HG03135 (cell line): ENCODE measurements at regions not wholly inside any gene's neighbourhood (a gene's known extent, or its start where the extent isn't known, plus 50 kb on each side); places are given as distances from the start of the nearest gene placed in this dataset.
"Not testable (repeated sequence)": the region's sequence is repeated elsewhere in the genome, so short reads cannot be mapped to it uniquely, and the experiment has no call there.

ENCODE experiments used
- ATAC-seq: cut with Tn5 transposase; IDR thresholded peaks from one replicate; pipeline ENCODE4 v1.9.1; 2021; ENCODE audit warnings: mild to moderate bottlenecking, moderate library complexity; ENCODE audit not compliant: unreplicated experiment

- no peak for ATAC-seq
Observed at GRCh38 chr2:21194147-21194546, 70.4 kb downstream of the TDRD15 start.

- no peak for ATAC-seq
Observed at GRCh38 chr2:21194858-21195271, 71.1 kb downstream of the TDRD15 start.

- no peak for ATAC-seq
Observed at GRCh38 chr2:21195326-21195725, 71.6 kb downstream of the TDRD15 start.

DNA sequence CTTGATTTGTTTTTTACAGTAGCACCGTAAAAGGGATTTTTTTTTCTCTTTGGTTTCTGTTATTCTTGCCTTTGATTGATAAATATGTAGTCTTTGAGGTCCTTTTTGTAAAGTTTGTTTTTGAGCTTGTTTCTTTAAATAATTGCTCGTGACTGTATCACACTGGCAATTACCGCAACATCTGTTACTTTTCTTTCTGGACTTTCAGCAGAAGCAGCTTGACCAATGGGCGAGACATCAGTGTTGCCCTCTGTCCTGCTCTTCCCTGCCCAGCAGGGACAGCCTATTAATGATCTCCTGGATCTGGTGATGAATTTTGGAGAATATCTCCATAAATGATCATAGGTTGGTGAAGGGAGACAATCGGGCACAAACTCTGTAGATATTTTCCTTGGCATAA lies 74.9 kb downstream of the TDRD15 start:
- ATAC-seq = no peak

DNA sequence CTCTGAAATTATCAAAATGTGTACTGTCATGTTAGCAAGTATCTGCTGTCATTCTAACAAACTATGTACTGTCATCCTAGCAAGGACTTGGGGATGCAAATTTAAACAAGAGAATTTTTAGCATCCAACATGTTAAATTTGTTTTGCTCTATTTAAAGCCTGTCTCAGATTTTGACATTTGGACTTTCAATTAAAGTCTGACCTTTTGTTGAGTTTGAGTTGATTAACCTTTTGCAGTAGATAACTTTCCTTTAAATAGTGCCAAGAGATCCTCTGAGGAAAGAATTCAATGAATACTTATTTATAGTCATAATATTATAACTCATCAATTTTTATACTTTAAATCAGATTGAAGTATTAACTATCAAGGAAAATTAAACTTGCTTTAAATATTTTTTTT lies 80.2 kb downstream of the TDRD15 start:
- no peak for ATAC-seq

DNA sequence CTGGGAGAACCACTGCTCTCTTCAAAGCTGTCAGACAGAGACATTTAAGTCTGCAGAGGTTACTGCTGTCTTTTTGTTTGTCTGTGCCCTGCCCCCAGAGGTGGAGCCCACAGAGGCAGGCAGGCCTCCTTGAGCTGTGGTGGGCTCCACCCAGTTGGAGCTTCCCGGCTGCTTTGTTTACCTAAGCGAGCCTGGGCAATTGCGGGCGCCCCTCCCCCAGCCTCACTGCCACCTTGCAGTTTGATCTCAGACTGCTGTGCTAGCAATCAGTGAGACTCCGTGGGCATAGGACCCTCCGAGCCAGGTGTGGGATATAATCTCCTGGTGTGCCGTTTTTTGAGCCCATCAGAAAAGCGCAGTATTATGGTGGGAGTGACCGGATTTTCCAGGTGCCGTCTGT lies 90.3 kb downstream of the TDRD15 start:
- not testable (repeated sequence) for ATAC-seq

DNA sequence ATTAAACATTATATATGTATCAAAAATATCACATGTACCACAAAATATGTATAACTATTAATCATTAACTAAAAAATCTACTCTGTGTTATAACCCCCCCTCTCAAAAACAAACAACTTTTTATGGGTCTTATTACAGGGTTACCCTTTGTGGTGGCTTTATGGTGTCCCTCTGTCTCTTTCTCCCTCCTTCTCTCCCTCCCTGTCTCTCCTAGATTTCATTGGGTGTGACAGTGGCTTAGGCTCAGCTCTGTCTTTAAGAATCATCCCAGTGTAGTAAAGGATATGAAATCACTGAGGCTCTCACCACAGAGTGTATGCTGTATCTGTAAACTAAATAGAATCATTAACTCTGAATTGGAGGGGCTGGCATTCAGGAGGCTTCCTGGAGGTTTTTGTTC lies 93.7 kb downstream of the TDRD15 start:
- ATAC-seq = no peak

GRCh38 chr2:21220930-21221329 lies 97.2 kb downstream of the TDRD15 start:
- ATAC-seq = no peak

- no peak for ATAC-seq
Observed at GRCh38 chr2:21223618-21224017, 99.8 kb downstream of the TDRD15 start.

- no peak for ATAC-seq
Observed at GRCh38 chr2:21228041-21228895, 104.5 kb downstream of the TDRD15 start.

DNA sequence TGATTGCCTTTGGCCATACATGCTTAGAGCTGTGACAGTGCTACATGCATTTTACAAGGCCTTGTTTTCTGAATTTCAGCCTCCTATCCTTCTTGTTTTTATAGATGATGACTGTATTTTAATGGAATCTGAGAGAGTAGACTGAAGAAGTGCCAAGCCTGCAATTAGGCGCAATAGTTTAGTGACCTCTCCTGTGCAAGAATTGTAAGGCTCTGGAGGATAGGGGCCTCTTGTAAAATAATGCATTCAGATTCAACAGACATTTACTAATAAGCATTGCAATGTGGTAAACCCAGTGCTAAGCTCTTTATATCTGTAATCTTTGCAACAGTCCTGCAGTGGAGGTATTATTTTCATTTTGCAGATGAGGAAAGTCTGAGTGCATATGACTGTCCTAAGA lies 105.5 kb downstream of the TDRD15 start:
- ATAC-seq = no peak

DNA sequence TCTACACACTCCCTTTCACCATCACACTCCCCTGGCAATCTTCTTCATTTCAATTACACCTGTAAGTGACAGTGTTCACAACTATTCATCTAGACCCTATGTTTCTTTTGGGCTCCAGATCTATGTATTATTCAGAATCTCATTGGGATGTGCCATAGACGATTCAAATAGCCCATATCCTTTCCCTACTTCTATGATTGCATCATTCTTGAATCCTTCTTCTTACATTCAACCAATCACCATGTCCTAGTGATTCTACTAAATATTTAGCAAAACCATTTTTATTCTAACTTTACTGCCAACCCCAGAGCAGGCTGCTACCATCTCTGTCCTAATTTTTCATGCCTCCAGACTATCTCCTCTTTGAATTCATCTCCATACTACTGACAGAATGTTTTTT lies 106.4 kb downstream of the TDRD15 start:
- ATAC-seq = no peak

GRCh38 chr2:21231985-21232384 lies 108.2 kb downstream of the TDRD15 start:
- ATAC-seq = no peak

DNA sequence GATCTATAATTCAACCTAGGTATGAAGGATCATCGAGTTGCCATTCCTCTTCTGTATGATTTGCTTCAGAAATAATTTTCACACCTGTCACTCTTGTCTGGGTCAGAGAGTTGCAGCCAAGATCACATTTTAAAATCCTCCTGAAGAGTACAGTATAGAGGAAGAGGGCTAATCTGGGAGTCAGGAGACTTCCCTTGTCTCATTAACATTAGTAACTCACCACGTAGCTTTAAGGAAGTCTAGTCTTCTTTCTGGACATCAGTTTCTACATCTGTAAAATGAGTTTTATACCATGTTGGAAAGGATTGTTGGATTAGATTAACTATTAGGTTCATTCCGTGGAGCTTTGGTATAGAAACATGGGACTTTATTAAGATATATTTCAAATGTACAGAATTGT lies 109.4 kb downstream of the TDRD15 start:
- ATAC-seq = no peak

DNA sequence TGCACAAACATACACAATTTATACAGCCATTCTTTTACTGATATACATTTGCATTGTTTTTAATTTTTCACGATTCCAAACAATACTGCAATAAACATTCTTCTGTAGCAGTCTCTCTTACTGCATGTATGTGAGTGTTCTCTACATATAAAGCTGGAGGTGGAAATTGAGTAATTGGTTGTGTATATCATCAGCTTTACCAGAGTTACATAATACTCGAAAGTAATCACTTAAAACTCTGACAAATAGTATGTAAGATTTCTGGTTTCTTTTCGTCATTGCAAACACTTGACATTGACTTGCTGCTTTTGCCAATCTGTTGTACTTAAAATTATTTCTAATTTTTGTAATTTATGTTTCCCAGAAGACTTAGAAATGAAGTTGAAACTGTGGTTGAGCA lies 110.2 kb downstream of the TDRD15 start:
- no peak for ATAC-seq

GRCh38 chr2:21234464-21235120 lies 110.8 kb downstream of the TDRD15 start:
- no peak for ATAC-seq

DNA sequence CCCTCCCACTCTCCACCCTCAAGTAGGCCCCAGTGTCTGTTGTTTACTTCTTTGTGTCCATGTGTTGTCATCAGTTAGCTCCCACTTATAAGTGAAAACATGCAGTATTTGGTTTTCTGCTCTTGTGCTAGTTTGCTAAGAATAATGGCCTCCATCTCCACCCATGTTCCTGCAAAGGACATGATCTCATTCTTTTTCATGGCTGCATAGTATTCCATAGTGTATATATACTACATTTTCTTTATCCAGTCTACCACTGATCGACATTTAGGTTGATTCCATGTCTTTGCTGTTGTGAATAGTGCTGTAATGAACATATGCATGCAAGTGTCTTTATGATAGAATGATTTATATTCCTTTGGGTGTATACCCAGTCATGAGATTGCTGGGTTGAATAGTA lies 116.0 kb downstream of the TDRD15 start:
- not testable (repeated sequence) for ATAC-seq

DNA sequence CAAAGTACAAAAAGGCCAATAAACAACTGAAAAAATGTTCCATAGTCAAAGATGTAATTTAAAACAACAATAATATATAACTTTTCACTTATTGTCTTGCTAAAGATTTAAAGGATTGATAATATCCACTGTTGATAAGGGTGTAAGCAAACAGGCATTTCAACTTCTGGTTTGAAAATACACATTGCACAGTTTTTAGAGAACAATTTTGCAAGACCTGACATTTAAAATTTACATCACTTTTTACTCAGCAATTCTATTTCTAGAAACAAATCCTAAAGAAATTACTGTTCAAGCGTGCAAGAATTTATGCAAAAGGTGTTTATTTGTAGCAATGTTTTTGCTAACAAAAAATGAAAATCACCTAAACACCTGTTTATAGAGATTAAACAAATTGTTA lies 120.4 kb downstream of the TDRD15 start:
- no peak for ATAC-seq

DNA sequence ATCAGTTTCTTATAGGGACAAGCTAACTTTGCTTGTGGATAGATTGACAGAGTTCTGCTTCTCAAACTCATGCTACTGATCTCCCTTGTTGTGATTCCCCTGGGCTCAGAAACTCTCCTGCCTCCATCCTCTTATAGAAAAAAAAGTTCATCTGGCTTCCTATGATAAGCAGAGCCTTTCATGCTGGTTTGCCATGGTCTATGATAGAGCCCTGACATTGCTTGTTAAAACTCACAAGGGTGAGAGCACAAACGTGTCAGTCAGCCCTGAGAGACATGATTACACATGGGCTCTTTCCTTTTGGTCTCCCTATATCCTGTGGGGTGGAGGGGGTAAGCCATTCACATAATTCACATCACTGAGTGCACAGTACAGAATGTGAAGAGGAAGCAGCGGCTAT lies 121.8 kb downstream of the TDRD15 start:
- no peak for ATAC-seq

- no peak for ATAC-seq
Observed at GRCh38 chr2:21249367-21249766, 125.6 kb downstream of the TDRD15 start.

DNA sequence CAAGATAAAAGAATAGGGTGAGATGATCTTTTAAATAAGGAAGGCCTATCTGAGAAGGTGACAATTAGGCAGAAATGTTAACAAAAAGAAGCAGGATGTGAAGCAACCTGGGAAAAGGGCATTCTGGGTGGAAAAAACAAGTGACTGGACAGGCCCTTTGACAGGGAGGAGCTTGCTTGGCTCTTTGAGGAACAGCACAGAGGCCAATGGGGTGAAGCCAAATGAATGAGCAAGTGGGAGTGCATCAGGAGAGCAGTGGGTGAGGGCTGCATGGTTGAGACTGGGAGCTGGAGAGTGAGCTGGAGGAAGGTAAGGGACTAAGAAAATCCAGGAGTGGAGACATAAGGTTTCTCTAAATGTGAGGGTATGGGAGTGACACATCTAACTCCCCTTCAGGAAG lies 126.9 kb downstream of the TDRD15 start:
- no peak for ATAC-seq

DNA sequence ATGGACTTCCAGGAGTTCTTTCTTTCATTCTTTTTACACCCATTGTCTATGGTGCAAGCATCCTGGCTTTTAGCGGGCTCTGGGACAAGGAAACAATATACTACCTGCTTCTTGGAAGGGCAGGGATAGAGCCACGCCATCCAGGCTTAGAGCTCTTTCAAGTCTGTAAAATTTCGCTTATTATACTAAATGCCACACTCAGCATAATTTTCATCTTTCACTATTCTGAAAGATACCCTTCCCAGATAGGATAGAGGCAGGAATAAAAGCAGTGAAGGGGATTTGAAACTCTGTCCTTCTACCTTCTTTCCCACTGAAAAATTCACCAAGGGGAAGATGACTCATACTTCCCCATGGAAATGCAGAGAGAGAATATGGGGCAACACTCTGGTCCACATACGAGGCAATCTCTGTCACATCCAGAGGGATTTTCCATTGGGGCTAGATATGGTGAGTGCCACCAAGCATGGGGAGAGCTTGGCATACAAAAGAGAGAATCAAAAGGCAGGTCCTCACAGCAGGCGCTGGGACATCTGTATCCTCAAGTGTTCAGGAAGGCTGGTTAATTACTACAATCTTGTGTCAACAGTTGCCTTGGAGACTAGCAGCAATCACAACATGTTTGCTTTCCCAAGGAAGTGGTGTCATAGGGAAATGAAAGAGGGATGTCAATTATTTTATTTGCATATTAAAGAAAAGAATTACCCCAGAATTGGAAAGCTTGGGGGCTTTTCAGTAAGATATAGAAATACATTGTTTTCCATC lies 127.6 kb downstream of the TDRD15 start:
- no peak for ATAC-seq
